GM18508 (cell line): ENCODE measurements at regions not wholly inside any gene's neighbourhood (a gene's known extent, or its start where the extent isn't known, plus 50 kb on each side); places are given as distances from the start of the nearest gene placed in this dataset.
"Not testable (repeated sequence)": the region's sequence is repeated elsewhere in the genome, so short reads cannot be mapped to it uniquely, and the experiment has no call there.

Experiments
- ATAC-seq: cut with Tn5 transposase; IDR thresholded peaks from one replicate; pipeline ENCODE4 v1.9.1; 2021; ENCODE audit warnings: moderate number of reproducible peaks; ENCODE audit not compliant: insufficient read depth, unreplicated experiment

DNA sequence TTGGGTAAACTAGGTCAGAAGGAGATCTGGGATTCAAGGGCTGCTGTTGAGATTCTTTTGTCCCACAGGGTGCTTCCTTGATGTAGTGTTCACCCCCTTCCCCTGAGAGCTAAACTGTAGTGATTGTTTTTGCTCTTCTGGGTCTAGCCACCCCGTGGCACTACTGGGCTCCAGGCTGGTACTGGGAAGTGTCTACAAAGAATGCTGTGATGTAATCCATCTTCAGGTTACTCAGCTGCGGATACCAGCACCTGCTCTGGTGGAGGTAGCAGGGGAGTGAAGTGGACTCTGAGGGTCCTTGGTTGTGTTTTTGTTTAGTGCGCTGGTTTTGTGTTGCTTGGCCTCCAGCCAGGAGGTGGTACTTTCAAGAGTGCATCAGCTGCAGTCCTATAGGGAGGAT, 365.5 kb downstream of the ZNF674 start:
- no peak for ATAC-seq

GRCh38 chrX:46178763-46179162, 366.5 kb downstream of the ZNF674 start:
- no peak for ATAC-seq

DNA sequence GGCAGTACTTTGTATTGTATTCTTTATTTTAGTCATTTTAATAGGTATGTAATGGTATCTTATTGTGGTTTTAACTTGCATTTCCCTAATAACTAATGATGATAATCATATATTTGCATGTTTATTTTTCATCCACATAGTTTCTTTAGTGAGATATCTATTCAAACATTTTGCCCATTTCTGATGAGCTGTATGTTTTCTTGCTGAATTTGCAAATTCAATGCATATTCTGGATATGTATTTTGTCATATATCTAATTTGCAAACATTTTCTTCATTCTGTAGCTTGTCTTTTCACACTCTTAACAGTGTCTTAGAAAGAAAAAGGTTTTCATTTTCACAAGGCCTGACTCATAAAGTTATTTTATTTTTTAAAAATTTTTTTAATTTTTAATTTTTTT, 372.1 kb downstream of the ZNF674 start:
- no peak for ATAC-seq

DNA sequence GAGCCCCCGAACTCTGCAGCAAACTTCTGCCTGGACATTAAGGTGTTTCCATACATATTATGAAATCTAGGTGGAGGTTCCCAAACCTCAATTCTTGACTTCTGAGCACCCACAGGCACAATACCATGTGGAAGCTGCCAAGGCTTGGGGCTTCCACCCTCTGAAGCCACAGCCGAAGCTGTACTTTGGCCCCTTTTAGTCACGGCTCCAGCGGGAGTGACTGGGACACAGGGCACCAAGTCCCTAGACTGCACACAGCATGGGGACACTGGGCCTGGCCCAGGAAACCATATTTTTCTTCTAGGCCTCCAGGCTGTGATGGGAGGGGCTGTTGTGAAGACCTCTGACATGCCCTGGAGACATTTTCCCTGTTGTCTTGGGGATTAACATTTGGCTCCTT, 373.8 kb downstream of the ZNF674 start:
- not testable (repeated sequence) for ATAC-seq

DNA sequence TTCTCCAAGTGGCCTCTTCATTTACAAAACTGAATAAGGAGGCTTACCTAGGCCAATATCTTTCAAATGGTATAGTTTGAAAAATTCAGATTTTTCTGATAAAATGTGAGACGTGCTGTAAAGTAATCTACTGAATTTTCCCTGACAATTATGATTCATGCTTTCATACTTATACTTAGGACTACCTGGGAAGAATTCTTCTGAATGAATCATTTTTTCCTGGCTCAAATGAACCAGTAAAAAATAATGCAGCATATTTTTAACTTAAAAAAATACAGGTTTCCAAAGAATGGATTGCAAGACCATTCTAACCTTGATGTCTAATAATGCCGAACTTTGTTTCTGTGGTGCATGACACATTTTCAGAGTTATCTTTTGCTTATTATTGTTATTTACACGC, 375.4 kb downstream of the ZNF674 start:
- no peak for ATAC-seq

GRCh38 chrX:46168254-46168653, 377.0 kb downstream of the ZNF674 start:
- no peak for ATAC-seq

DNA sequence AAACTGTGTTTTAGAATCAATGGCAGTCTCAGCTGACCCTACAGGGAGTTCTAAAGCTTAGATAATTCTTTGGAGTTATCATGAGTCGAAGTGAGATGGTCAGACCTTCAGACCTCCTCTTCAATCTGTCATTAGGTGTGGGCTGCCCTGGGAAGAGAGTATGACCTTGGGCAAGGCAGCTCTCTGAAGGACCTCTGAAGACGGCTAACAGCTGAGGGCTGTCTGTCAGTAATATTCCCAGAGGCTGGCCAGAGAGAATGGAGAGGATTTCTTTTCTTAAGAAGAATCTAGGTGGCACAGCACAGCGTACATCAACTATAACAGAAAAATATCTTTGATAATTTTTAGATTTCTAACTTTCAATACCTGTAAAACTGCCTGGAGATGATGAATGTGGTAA, 379.4 kb downstream of the ZNF674 start:
- no peak for ATAC-seq

- no peak for ATAC-seq
These were observed 379.8 kb downstream of the ZNF674 start for GRCh38 chrX:46165411-46165810.

GRCh38 chrX:46152756-46153155, 392.5 kb downstream of the ZNF674 start:
- no peak for ATAC-seq

DNA sequence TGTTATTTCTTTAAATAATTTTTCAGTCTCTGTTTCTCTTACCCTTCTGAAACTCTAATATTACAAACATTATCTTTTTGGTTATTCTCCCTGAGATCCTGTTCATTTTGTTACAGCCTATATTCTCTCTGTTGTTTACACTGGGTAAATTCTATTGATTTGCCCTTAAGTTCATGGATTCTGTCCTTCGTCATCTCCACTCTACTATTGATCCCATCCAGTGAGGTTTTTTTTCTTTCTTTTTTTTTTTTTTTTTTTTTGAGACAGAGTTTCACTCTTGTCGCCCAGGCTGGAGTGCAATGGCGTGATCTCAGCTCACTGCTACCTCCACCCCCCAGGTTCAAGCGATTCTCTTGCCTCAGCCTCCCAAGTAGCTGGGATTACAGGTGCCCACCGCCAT, 393.9 kb downstream of the ZNF674 start:
- not testable (repeated sequence) for ATAC-seq

GRCh38 chrX:46144566-46144965, 400.7 kb downstream of the ZNF674 start:
- no peak for ATAC-seq

GRCh38 chrX:46140272-46140671, 404.9 kb downstream of the ZNF674 start:
- ATAC-seq, result no peak

- ATAC-seq, result no peak
These were observed 415.0 kb downstream of the ZNF674 start for GRCh38 chrX:46130247-46130646.

DNA sequence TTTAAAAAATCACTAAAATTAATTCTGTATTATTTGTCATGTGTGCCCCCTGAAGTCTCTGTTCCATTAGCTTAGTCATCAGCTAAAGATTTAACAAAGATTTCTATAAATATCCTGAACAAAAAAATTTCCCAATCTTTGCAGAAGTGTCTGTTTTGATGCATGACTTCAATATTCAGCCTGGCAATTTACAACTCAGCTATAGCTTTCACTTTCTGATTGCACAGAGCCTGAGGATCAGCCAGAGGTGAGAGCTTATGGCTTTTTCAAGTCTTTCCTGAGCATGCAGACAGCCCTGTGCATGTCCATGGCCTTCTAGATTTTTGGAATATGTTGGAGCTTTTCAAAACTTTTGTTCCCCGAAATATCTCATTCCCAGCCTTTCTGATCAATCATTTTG, 420.1 kb downstream of the ZNF674 start:
- no peak for ATAC-seq

DNA sequence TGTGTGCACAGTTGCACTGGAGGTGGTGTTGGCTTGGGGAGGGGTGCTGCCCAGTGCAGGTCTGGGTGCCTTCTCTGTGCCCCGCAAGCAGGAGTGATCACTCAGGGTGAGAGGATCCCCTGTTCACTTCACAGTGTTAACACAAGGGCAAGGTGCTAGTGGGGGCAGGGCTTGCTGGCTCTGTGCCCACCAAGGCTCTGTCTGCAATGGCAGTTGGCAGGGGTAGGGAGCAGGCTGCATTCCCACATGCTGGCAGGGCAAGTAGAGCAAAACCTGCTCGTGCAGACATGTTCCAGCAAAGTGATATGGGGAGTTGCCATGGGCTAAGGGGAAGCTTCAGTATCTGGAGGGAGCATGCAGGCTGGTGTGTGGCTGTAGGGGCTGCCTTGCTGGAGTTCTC, 428.0 kb downstream of the ZNF674 start:
- ATAC-seq, result no peak

DNA sequence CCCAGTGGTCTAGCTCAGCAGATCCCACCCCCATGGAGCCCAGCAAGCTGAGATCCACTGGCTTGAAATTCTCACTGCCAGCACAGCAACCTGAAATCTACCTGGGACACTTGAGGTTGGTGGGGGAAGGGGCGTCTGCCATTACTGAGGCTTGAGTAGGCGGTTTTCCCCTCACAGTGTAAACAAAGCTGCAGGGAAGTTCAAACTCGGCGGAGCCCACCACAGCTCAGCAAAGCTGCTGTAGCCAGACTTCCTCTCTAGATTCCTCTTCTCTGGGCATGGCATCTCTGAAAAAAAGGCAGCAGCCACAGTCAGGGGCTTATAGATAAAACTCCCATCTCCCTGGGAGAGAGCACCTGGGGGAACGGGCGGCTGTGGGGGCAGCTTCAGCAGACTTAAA, 457.9 kb downstream of the ZNF674 start:
- ATAC-seq, result not testable (repeated sequence)

- not testable (repeated sequence) for ATAC-seq
These were observed 465.1 kb downstream of the ZNF674 start for GRCh38 chrX:46080121-46080520.

GRCh38 chrX:46072791-46073190, 472.4 kb downstream of the ZNF674 start:
- ATAC-seq, result no peak

DNA sequence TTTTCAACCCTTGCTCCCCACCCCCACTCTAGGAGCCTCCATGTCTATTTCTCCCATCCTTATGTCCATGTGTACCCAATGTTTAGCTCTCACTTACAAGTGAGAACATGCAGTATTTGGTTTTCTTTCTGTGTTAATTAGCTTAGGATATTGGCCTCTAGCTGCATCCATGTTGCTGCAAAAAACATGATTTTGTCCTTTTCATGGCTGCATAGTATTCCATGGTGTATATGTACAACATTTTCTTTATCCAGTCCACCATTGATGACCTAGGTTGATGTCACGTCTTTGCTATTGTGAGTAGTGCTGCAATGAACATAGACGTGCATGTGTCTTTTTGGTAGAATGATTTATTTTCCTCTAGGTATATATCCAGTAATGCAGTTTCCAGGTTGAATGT, 472.8 kb downstream of the ZNF674 start:
- ATAC-seq, result no peak

DNA sequence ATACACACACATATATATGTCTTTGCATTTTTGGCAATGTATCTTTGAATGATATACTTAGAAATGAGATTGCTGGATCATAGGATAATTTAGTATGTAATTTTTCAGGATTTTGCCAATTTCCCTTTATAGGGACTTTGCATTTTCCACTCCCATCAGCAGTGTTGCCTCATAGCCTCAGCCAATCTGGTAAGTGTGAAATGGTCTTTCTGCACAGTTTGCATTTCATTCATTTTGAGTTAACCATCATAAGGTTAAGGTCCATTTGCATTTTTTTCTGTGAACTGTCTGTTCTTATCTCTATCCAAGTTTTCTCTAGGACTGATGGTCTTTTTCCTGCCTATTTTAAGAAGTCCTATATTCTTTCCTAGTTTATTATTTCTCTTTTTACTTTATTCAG, 474.8 kb downstream of the ZNF674 start:
- no peak for ATAC-seq

- no peak for ATAC-seq
These were observed 485.9 kb downstream of the ZNF674 start for GRCh38 chrX:46059316-46059715.

- ATAC-seq, result no peak
These were observed 500.7 kb downstream of the ZNF674 start for GRCh38 chrX:46044486-46044885.

GRCh38 chrX:46040001-46040400, 505.2 kb downstream of the ZNF674 start:
- ATAC-seq, result no peak
